ENCODE measurements at regions not wholly inside any gene's neighbourhood (a gene's known extent, or its start where the extent isn't known, plus 50 kb on each side); places are given as distances from the start of the nearest gene placed in this dataset.

- no peak for DNase-seq (ENCODE audit: low spot score)
Observed at GRCh38 chr14:96617635-96618034, 115.5 kb downstream of the PAPOLA start.

- no peak for DNase-seq (ENCODE audit: low spot score)
Observed at GRCh38 chr14:96622926-96623325, 120.7 kb downstream of the PAPOLA start.

GRCh38 chr14:96623676-96624484 is 121.7 kb downstream of the PAPOLA start:
- DNase-seq (ENCODE audit: low spot score) = no peak

DNA sequence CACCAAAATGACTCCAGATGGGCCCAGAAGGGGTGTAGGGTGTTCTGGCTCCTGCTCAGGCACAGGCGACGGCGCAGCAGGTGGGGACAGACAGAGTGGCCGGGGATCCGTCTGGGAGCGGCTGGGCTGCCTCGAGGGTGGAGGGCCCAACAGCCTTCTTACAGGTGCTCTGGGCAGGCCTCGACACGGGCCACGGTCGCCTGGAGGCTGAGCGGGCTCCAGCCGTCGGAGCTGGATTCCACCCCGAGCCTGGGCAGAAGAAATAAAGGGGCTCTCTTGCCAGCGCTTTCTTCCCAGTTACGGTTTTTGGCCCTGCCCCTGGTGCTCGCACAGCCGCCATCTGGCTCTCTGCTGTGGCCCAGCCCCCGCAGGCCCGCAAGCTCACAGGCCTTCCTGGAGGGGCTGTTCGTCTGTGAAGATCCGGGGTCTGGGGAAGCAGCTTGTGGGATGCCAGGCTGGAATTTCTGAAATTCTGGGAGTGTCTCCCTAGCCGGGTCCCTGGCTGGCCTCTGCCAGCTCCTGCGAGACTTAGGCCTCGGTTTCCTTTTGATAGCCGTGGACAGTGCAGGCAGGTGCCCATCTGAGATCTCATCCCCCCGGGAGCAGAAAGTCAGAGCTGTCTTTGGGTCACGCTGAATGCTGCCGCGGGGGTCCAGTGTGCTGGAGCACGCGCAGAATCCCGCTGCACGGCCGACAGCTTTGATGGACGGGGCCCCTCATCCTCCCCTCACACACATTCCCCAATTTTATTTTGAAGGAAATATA is 122.7 kb downstream of the PAPOLA start:
- DNase-seq (ENCODE audit: low spot score) = no peak

- no peak for DNase-seq (ENCODE audit: low spot score)
Observed at GRCh38 chr14:96625426-96625985, 123.3 kb downstream of the PAPOLA start.

GRCh38 chr14:96626121-96626768 is 124.1 kb downstream of the PAPOLA start:
- no peak for DNase-seq (ENCODE audit: low spot score)

DNA sequence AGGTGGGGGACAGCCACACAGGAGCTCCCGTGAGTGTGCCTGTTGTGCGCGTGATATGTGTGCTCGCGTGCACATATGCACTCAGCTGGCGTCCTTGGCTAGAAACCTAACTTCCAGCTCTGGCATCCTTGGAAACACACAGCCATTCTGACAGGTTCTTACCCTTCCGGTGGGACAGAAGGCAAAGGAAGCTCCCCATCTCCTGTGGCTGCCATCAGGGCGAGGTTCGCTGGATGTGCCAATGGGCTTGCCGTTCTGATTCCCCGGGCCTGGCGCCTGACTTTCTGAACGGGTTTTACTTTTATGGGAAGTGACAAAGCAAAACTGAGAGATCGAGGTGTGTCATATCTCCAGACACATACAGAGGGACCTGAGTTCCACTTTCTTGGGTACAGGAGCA is 124.7 kb downstream of the PAPOLA start:
- no peak for DNase-seq (ENCODE audit: low spot score)

- no peak for DNase-seq (ENCODE audit: low spot score)
Observed at GRCh38 chr14:96627386-96627785, 125.2 kb downstream of the PAPOLA start.

GRCh38 chr14:96627811-96628775 is 125.9 kb downstream of the PAPOLA start:
- DNase-seq (ENCODE audit: low spot score) = no peak

DNA sequence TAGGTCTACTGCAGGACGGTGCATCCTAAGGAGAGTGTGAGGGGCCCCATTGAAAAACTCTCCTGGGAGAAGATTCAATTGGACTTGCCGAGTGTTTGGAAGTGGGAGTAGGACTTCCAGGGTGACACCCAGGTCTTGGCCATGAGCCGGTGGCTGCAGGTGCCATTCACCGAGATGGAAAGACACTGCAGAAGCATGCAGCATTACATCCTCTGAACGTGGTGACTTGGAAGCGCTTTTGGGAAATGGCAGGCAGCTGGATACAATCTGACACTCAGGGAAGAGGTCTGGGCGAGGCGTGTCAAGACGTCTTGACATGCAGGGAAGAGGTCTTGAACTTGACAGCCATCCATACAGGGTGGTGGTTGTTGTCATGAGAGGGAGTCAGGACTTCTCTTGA is 126.9 kb downstream of the PAPOLA start:
- no peak for DNase-seq (ENCODE audit: low spot score)

DNA sequence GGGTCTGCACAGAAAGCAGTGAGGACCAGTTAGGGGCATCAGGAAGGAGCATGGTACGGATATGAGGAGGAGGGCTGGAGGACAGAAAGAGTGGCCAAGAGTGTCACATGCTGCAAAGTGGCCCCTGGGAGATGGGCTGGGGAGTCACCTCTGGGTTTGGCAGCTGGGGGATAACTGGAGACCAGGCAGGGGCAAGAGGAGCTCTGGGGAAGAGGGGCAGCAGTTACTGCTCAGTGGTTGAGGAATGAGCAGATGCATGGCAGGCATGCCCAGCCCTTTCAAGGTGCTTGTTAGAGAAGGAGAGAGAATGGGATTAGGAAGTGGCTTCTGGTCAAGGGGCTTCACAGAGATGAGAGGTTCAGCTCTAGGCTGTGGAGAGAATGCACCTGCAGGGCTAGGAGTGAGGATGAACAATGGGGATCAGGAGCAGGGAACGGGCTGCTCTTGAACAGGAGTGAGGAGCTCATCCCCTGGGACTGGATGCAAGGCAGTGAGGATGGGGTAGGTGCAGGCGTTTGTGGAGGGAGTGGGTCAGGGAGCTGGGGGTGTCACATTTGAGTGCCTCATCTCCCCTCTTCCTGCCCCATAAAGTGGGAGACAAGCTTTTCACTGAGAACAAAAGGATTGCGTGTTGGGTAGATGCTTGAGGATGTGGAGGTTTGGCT is 127.5 kb downstream of the PAPOLA start:
- DNase-seq (ENCODE audit: low spot score) = no peak

- no peak for DNase-seq (ENCODE audit: low spot score)
Observed at GRCh38 chr14:96630281-96630680, 128.1 kb downstream of the PAPOLA start.

GRCh38 chr14:96631030-96631429 is 128.8 kb downstream of the PAPOLA start:
- no peak for DNase-seq (ENCODE audit: low spot score)

DNA sequence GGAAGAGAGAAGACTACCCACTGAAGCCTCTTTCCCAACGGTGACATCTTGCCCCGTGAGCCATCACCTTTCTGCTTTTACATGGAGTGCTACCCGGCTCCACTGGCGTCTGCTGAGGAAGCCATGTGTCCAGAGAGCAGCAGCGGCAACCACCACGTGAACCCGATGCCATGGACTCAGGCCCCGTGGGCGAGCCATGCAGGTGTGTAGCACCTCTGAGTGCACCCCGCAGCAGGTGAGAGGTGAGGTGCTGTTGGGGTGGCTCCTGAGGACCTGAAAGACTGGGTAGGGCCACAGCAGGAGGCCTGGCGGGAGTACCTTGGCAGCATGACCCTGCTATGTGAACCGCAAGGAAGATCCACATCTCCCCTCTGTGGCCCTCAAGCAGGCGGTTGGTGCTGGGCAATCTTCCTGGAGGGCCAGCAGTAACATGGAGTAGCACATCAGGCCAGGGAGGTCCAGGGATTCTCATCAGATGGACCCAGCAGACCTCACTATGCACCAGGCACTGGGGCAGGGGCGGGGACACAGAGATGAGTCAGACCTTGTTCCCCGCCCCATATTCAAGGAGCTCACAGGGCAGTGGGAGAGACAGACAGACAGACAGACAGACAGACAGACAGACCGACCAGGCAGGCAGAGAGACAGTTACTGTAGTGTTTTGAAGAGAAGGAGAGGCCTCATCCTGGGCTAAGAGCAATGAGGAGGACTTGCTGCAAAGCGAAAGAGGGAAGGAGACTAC is 129.6 kb downstream of the PAPOLA start:
- no peak for DNase-seq (ENCODE audit: low spot score)

DNA sequence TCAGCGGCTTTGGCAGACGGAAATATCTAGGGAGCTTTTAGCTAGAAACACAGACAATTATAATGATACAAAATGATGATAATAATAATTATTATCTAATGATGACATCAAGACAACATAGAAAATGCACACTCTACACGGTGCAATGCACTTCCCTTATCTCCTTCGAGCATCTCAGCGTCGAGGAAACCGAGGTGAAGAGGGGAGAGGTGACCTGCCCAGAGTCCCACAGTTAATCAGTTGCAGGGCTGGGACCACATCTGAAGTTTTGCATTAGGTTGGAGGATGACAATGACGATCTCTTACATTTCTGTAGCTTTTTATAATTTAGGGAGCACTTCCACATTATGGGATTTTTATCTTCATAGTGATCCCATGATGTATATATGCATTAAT is 130.2 kb downstream of the PAPOLA start:
- no peak for DNase-seq (ENCODE audit: low spot score)

- DNase-seq (ENCODE audit: low spot score) = no peak
Observed at GRCh38 chr14:96633096-96633495, 130.9 kb downstream of the PAPOLA start.

DNA sequence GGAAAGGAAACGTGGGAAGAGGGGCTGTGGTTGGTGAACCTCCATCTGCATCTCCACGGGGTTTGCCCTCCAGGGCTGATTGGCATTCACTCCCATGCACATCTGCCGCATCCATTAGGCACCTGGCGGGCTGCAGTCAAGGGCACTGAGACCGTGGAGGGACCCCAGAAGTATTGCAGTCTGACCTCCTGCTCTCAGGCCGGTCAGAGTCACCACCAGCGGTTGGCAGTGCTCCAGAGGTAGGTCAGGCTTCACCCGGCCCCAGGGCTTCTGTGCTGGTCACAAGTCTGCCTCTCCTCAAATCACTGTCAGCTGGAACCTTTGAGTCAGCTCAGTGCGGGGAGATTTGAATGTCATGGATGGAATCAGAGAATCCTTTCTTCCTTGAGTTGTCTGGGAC is 132.3 kb downstream of the PAPOLA start:
- DNase-seq (ENCODE audit: low spot score) = no peak

- DNase-seq (ENCODE audit: low spot score) = no peak
Observed at GRCh38 chr14:96634896-96635295, 132.7 kb downstream of the PAPOLA start.

- no peak for DNase-seq (ENCODE audit: low spot score)
Observed at GRCh38 chr14:96635850-96636249, 133.7 kb downstream of the PAPOLA start.

DNA sequence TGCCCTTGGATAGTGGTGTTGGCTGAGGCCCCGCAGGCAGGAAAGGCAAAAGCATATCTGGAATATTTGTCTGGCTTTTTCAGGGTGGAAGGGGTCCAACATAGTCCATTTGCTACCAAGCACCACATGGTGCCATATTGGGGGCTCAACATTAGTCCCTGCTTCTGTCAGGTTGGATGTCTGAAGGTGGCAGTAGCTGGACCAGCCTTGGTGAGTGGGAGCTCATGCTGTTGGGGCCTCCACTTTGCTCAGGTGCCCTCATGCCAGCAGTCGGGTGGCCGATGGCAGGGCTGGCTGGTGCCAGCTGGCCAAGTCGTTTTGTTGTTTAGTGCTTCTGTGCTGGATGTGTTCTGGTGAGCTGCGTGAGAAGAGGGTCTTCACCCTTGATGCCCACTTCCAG is 135.3 kb downstream of the PAPOLA start:
- no peak for DNase-seq (ENCODE audit: low spot score)

All from RKO (cell line).